Urinary bladder (tissue), 3 donors: ENCODE measurements at regions not wholly inside any gene's neighbourhood (a gene's known extent, or its start where the extent isn't known, plus 50 kb on each side); places are given as distances from the start of the nearest gene placed in this dataset.

Experiments used
- DNase-seq: peaks from one replicate; pipeline ENCODE4 v3.0.0-alpha.2; 2015; ENCODE audit errors: extremely low spot score
- H3K27ac ChIP-seq: one replicate; pipeline ENCODE4 v1.5.1; 2013; ENCODE audit warnings: low read depth, mild to moderate bottlenecking, moderate library complexity
- H3K36me3 ChIP-seq: one replicate; pipeline ENCODE4 v1.6.1; 2013; ENCODE audit warnings: mild to moderate bottlenecking, moderate library complexity; ENCODE audit not compliant: insufficient read depth
- H3K4me1 ChIP-seq: one replicate; pipeline ENCODE4 v1.6.1; 2013; ENCODE audit warnings: mild to moderate bottlenecking, moderate library complexity; ENCODE audit not compliant: insufficient read depth
- H3K4me3 ChIP-seq: one replicate; pipeline ENCODE4 v1.5.1; 2013; ENCODE audit warnings: low read depth, low read length
- WGBS: extraction: QIAGEN DNeasy Blood & Tissue Kit; methylation state at CpG from one replicate; pipeline ENCODE4 v1.1.7; 2013; 5-methylcytosine and 5-hydroxymethylcytosine counted together
- donor health status: healthy with polysubstance abuse.
- donor health status: healthy.

DNA sequence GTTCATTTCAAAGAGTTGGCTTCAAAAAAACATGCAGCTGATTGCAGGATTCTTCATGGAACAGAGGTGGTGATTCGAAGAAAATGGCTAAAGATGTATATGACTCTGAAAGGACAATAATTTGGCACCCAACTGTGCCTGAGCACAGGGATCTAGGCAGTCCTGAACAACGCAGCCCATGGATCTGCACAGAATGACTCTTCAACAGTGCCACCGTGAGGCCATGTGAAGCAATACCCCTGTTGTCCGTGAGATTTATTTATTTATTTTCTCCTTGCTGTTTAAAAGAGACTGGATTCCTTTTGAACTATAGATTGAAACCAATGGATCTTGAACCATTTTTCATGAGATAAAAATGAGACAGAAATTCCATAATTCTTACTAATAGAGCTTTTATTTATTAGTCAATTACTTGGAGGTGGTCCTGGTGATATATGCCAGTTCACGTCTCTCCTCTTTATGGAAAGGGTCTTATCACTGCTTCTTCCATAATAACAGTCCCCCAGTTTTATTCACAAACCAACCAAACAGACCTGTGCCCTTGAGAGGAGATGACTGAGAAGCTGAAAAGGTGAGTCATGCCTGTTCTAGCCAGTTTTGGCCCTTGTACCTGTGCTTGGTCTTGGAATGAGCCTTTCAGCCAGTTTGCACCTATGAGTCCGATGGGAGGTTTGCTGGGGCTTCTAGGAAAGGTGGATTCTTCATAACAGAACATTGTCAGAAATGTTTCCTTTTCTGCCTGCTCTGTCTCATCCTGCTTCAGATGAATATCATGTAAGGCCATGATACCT lies 1598.3 kb downstream of the AACS start:
- 41% methylated on average over 6 of the region's 6 CpGs for whole genome bisulfite sequencing
- no peaks in the 10 kb centered on the region for H3K4me1 ChIP-seq
- DNase-seq, result no peak
- H3K27ac ChIP-seq, result no peak overlapping the region
- H3K4me3 ChIP-seq, result no peak overlapping the region
- H3K36me3 ChIP-seq, result no peaks in the 10 kb centered on the region

DNA sequence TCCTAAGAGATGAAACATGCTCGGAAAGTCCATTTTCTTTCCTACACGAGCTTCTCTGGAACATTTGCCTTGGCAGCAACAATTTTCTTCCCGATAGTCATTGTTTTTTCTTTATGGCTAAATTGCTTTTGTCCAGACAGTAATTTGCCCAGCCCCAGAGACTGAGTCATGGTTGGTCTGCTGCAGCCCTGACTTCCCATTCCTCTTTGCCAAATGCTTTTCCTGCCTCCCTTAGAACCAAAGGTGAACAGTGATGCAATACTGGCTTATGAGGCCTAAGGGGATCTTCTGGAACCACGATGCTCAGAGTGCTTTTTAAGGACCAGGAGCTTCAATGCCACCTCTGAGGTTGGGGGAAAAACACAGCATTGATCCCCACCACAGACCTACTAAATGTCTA lies 1599.6 kb upstream of the TMEM132C start:
- WGBS, result 68% methylated on average over 4 of the region's 4 CpGs
- DNase-seq, result no peak

DNA sequence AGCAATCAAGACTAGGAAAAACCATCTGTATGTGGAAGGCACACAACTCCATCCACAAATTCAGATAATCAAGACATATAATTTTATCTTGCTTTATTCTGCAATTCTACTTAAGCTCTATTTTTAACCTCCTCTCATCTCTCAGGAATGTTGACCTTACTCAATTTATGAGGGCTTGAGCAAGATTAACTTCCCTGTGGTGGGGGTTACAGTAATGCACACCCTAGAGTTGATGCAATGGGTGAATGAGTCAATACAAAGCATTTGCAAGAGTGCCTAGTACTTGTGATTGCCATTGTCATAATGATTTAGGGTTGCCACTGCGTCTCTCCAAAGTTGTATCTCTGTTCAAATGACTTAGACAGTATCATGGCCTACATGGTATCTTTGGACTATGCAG lies 1598.4 kb upstream of the TMEM132C start:
- 83% methylated on average over 1 of the region's 1 CpG for WGBS
- H3K27ac ChIP-seq, result no peak overlapping the region
- no peaks in the 10 kb centered on the region for H3K4me1 ChIP-seq
- no peak overlapping the region for H3K4me3 ChIP-seq
- H3K36me3 ChIP-seq, result no peaks in the 10 kb centered on the region
- DNase-seq, result no peak

More for the DNA sequence above, 1599.6 kb upstream of the TMEM132C start:
- H3K27ac ChIP-seq, result no peak overlapping the region
- H3K4me3 ChIP-seq, result no peak overlapping the region
- no peaks in the 10 kb centered on the region for H3K4me1 ChIP-seq
- H3K36me3 ChIP-seq, result no peaks in the 10 kb centered on the region

DNA sequence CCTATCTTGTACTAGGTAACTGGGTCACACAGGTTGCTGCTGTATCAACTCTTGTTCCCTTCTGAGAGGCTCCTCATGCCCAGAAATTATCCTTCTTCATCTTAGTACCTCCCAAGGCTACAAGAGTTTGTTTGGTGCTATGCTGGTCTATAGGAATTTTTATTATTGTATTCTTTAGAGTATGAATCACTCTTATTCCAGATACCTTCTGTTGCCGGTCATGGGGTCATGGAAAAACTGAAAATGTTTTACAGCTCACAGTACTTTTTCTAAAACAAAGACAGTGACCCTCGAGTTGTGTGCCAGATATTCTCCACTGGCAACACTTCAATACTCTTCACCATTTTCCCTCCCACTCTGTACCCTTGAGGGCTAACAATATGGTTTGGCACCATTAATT lies 1598.0 kb upstream of the TMEM132C start:
- Histone ChIP-seq H3K4me1 (no peaks in the 10 kb centered on the region), H3K27ac (no peak overlapping the region), H3K4me3 (no peak overlapping the region), H3K36me3 (no peaks in the 10 kb centered on the region)
- 50% methylated on average over 2 of the region's 2 CpGs for WGBS
- DNase-seq, result no peak

DNA sequence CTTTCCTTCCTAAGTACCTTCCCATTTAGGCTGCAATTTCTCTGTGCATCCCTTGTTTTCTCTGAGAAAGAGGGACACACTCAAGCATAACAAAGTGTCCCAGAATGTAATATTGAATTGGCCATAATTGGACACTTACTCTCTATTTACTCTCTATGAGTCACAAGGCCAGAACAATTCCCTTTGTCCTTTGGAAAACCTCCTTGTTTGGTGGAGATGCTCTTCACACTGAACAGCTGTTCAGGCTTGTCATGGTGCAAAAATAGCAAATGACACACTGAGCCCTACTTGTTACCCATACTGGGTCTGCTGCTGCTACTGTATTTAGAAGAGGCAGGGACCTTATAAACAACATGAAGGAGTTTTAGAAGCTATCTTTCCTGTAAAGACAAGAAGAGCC lies 1590.5 kb upstream of the TMEM132C start:
- no peak for DNase-seq
- H3K4me3 ChIP-seq, result no peak overlapping the region
- H3K36me3 ChIP-seq, result no peaks in the 10 kb centered on the region
- no peak overlapping the region for H3K27ac ChIP-seq
- H3K4me1 ChIP-seq, result no peaks in the 10 kb centered on the region

DNA sequence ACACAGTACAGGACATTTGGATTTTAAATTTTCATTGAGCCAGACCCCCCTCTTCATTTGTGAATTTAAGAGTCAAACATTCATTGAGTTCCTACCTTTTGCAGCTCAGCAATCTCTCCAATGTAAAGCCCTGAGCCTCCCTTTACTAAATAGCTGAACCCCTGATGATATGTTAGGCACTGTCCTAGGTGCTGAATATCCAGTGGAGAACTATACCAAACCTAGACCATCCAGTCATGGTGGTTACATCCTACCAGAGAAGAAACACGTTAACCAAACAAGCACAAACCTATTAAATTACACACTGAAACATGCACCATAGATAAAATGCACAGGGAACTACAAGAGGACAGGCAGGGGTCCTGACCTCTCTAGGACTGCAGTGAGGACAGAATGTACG lies 1585.3 kb upstream of the TMEM132C start:
- Histone ChIP-seq H3K4me3 (no peak overlapping the region), H3K4me1 (no peaks in the 10 kb centered on the region), H3K36me3 (no peaks in the 10 kb centered on the region), H3K27ac (no peak overlapping the region)
- 60% methylated on average over 2 of the region's 2 CpGs for WGBS
- no peak for DNase-seq

DNA sequence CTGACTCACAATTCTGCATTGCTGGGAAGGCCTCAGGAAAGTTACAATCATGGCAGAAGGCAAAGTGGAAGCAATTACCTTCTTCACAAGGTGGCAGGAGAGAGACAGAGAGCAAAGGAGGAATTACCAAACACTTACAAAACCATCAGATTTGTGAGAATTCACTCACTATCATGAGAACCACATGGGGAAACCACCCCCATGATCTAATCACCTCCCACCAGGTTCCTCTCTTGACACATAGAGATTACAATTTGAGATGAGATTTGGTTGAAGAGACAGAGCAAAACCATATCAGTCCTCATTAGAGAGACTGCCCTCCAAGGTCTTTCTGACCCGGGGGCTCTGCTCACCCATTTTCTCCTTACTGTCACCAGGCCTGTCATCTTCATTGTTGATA lies 1582.3 kb upstream of the TMEM132C start:
- Histone ChIP-seq H3K4me1 (no peaks in the 10 kb centered on the region), H3K27ac (no peak overlapping the region), H3K4me3 (no peak overlapping the region), H3K36me3 (no peaks in the 10 kb centered on the region)
- 70% methylated on average over 1 of the region's 1 CpG for WGBS
- DNase-seq, result no peak

DNA sequence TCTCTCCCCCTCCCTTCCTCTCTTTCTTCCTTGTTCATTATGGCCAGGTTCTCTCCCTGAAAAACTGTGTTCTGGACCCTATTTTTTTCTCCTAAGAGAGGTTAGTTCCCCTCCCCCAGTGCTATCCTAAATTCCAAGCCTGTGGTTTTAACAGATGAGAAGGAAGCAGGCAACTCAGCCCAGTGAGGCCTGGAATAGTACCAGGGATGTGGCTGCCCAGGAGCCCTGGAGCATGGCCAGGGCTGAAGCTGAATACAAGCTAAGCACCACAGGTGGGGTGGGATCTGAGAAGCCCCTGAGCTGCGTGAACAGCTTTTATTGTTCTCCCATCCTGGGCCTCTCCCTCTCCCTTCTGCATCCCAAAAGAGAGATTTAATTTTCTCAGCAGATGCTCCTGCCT lies 1581.3 kb upstream of the TMEM132C start:
- no peaks in the 10 kb centered on the region for H3K36me3 ChIP-seq
- no peak overlapping the region for H3K4me3 ChIP-seq
- no peak for DNase-seq
- WGBS, result 42% methylated on average over 1 of the region's 1 CpG
- no peaks in the 10 kb centered on the region for H3K4me1 ChIP-seq
- no peak overlapping the region for H3K27ac ChIP-seq

DNA sequence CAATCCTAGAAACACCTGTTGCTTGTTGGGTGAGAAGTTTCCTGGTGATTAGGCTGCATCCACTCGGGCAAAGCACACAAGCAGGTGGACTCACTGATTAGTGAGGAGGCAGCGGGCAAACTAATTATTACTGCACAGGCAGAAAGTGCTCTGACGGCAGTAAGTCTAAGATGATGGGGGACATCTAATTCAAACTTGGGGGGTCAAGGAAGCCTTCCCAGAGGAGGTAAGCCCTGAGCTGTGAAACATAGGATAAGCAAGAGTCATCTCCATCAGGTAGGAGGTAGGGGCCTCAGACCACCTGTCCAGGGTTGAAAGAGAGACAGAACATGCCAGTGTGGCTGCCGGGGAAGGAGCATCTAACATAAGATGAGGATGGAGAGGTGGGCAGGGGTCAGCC lies 1578.4 kb upstream of the TMEM132C start:
- no peak overlapping the region for H3K4me3 ChIP-seq
- no peaks in the 10 kb centered on the region for H3K36me3 ChIP-seq
- DNase-seq, result no peak
- H3K27ac ChIP-seq, result no peak overlapping the region
- WGBS, result 86% methylated on average over 4 of the region's 4 CpGs
- no peaks in the 10 kb centered on the region for H3K4me1 ChIP-seq

DNA sequence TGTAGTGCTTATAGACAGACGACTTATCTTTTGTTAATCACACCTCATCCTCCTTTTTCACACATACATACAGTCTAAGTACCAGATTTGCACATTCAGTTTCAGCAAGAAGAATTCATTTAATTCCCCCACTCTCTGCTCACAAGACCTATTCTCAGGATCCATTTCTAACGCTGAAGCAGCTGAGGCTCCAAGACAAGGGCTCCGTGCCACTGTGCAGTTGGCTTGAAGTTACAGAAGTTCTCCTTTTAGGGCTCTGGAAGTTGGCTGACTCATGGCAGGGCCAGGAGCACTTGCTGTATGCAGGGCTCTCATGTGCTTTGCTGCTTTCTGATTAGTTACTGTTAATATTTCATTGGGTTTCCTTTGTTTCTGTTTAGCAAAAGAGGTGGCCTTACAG lies 1566.9 kb upstream of the TMEM132C start:
- Histone ChIP-seq H3K36me3 (no peaks in the 10 kb centered on the region), H3K4me3 (no peak overlapping the region), H3K27ac (no peak overlapping the region), H3K4me1 (no peaks in the 10 kb centered on the region)
- DNase-seq, result no peak
- 88% methylated on average over 3 of the region's 3 CpGs for WGBS

DNA sequence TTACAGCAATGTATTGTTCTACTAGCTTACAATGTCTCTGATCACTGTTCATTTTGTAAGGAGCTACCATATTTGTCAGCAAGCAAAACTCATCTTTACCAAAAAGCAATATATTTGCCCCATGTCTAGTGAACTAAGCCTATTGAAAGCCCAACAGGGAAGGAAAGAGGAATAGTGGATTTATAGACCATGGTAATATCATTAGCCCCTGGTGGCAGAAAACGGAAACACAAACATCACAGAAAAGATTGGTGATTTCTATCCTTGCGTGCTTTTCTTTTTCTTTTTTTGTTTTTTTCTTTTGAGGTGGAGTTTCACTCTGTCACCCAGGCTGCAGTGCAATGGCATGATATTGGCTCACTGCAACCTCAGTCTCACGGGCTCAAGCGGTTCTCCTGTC lies 1562.4 kb upstream of the TMEM132C start:
- H3K4me3 ChIP-seq, result no peak overlapping the region
- no peak for DNase-seq
- H3K27ac ChIP-seq, result no peak overlapping the region
- no peaks in the 10 kb centered on the region for H3K36me3 ChIP-seq
- H3K4me1 ChIP-seq, result no peaks in the 10 kb centered on the region
- WGBS, result 73% methylated on average over 4 of the region's 4 CpGs

DNA sequence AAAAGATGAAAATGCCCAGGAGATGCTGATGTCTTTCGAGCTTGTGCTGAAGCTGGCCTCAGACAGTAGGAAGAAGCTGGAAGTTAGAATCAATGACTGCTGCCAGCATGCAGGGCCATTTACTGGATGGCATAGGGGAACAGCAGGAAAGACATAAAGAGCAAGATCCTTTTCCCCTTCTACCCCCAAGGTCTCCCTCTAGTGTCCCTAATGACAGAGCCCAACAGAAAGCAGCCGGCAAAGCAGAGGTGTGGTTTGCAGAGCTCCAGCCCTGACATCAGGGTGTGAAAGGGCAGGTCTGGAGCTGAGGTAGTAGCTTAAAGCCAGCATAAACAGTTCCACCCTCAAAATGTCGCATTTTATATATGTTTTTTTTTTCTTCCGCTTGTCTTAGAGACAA lies 1560.7 kb upstream of the TMEM132C start:
- no peaks in the 10 kb centered on the region for H3K36me3 ChIP-seq
- no peaks in the 10 kb centered on the region for H3K4me1 ChIP-seq
- 25% methylated on average over 4 of the region's 4 CpGs for WGBS
- no peak for DNase-seq
- H3K4me3 ChIP-seq, result no peak overlapping the region
- H3K27ac ChIP-seq, result no peak overlapping the region

DNA sequence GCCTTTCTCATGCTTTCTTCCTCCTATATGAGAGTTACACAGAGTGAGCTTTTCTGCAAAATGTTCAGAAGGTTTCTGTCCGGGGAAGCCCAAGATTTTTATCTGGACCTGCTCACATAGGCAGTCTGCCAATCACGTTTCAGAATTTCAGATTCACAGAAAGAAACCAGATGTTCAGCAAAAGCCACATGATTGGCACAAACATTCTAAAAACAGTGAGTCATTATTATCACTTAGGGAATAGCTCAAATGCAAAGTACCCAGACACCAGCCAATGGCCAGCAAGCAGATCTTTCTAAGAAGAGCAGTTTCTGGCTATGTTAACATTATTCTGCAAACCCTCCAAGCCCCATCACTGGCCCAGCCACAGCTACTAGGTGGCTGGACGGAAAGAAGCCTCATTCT lies 1558.5 kb upstream of the TMEM132C start:
- 27% methylated on average over 3 of the region's 3 CpGs for WGBS
- no peaks in the 10 kb centered on the region for H3K36me3 ChIP-seq
- H3K27ac ChIP-seq, result no peak overlapping the region
- no peak for DNase-seq
- no peak overlapping the region for H3K4me3 ChIP-seq
- no peaks in the 10 kb centered on the region for H3K4me1 ChIP-seq

DNA sequence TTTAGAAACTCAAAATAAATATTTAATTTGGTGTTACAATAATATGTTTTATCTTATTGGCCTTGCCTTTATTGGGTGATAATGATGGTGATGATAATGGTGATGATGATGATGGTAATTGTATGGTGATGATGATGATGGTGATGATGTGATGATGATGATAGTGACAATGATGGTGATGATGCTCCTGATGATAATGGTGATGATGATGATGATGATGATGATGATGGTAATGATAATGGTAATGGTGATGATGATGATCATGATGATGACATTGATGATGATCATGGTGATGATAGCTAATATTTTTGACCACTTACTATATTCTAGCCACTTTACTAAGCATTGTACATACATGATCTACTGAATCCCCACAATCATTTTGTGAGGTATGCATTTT lies 1548.6 kb upstream of the TMEM132C start:
- no peaks in the 10 kb centered on the region for H3K36me3 ChIP-seq
- H3K4me3 ChIP-seq, result no peak overlapping the region
- no peak for DNase-seq
- H3K4me1 ChIP-seq, result no peaks in the 10 kb centered on the region
- no peak overlapping the region for H3K27ac ChIP-seq
